ENCODE measurements at regions not wholly inside any gene's neighbourhood (a gene's known extent, or its start where the extent isn't known, plus 50 kb on each side); places are given as distances from the start of the nearest gene placed in this dataset.

GRCh38 chr12:113640837-113641236, 169.2 kb upstream of the LHX5 start:
- no peak overlapping the region for H2BK12ac ChIP-seq (ENCODE audit: low read length)
- H3K27me3 ChIP-seq (ENCODE audit: control insufficient read depth in 3 of 3, insufficient read depth in 3 of 3, low read depth in 1 of 3, low read length in 3 of 3) = peaks cover 0 to 71% (median 8%) of the 10 kb centered on the region in 3 experiments
- H3K4me2 ChIP-seq (ENCODE audit: insufficient read depth, low read length, poor library complexity, severe bottlenecking) = no peak overlapping the region
- H2BK120ac ChIP-seq (ENCODE audit: low read depth, low read length) = no peak overlapping the region
- H3K23ac ChIP-seq (ENCODE audit: low read depth, low read length, poor library complexity) = no peak overlapping the region
- peaks cover 0 to 5% of the 10 kb centered on the region in 2 donors for H3K4me1 ChIP-seq (ENCODE audit: control insufficient read depth in 2 of 2, insufficient read depth in 1 of 2, low read depth in 1 of 2, low read length in 2 of 2)
- no peaks in the 10 kb centered on the region for H3K9me3 ChIP-seq (replicated peaks in 1 of 2; ENCODE audit: control insufficient read depth in 2 of 2, insufficient read depth in 1 of 2, low read depth in 1 of 2, low read length in 2 of 2)
- DNase-seq (ENCODE audit: low spot score) = no peak
- no peak overlapping the region for H3K9ac ChIP-seq (ENCODE audit: low read depth, low read length, poor library complexity)
- no peak overlapping the region for H2BK5ac ChIP-seq (ENCODE audit: low read length)
- H2AK5ac ChIP-seq (ENCODE audit: low read depth, low read length) = no peak overlapping the region
- H3K14ac ChIP-seq (ENCODE audit: low read length) = no peak overlapping the region
- H3K79me1 ChIP-seq (ENCODE audit: low read depth, low read length) = no peaks in the 10 kb centered on the region
- H3K4me3 ChIP-seq (ENCODE audit: low read length in 2 of 2) = no peak overlapping the region
- no peak overlapping the region for H3K4ac ChIP-seq (ENCODE audit: low read length)
- no peak overlapping the region for H4K8ac ChIP-seq (ENCODE audit: low read depth, low read length)
- H2AFZ ChIP-seq (ENCODE audit: low read length) = no peak overlapping the region
- no peak overlapping the region for H3K27ac ChIP-seq (replicated peaks; ENCODE audit: low read length)
- no peaks in the 10 kb centered on the region for H3K36me3 ChIP-seq (replicated peaks in 1 of 2; ENCODE audit: control insufficient read depth in 2 of 2, insufficient read depth in 2 of 2, low read length in 2 of 2)
- H3K18ac ChIP-seq (ENCODE audit: low read length) = no peak overlapping the region
- no CpG with 5 or more reads among the region's 5 CpGs for WGBS, 2 donors (ENCODE audit: extremely low coverage in 2 of 2, insufficient read length in 2 of 2, insufficient replicate concordance in 1 of 2)
- peak overlapping the region; percentile 66 for H2BK15ac ChIP-seq (ENCODE audit: low read length)
- no peak overlapping the region for H4K91ac ChIP-seq (ENCODE audit: low read depth, low read length, poor library complexity)

GRCh38 chr12:113639474-113639873, 167.8 kb upstream of the LHX5 start:
- no peak overlapping the region for H3K4me2 ChIP-seq (ENCODE audit: insufficient read depth, low read length, poor library complexity, severe bottlenecking)
- no peak overlapping the region for H4K8ac ChIP-seq (ENCODE audit: low read depth, low read length)
- DNase-seq (ENCODE audit: low spot score) = no peak
- peaks cover 0 to 66% (median 8%) of the 10 kb centered on the region in 3 experiments for H3K27me3 ChIP-seq (ENCODE audit: control insufficient read depth in 3 of 3, insufficient read depth in 3 of 3, low read depth in 1 of 3, low read length in 3 of 3)
- no CpG with 5 or more reads among the region's 10 CpGs for WGBS, 2 donors (ENCODE audit: extremely low coverage in 2 of 2, insufficient read length in 2 of 2, insufficient replicate concordance in 1 of 2)
- no peak overlapping the region for H4K91ac ChIP-seq (ENCODE audit: low read depth, low read length, poor library complexity)
- H3K4me3 ChIP-seq (ENCODE audit: low read length in 2 of 2) = peak overlapping the region in 1 of 2 donors; percentile 8
- no peak overlapping the region for H2AK5ac ChIP-seq (ENCODE audit: low read depth, low read length)
- no peak overlapping the region for H3K18ac ChIP-seq (ENCODE audit: low read length)
- H3K4me1 ChIP-seq (ENCODE audit: control insufficient read depth in 2 of 2, insufficient read depth in 1 of 2, low read depth in 1 of 2, low read length in 2 of 2) = peaks cover 0 to 6% of the 10 kb centered on the region in 2 donors
- no peak overlapping the region for H3K14ac ChIP-seq (ENCODE audit: low read length)
- H3K9ac ChIP-seq (ENCODE audit: low read depth, low read length, poor library complexity) = no peak overlapping the region
- H3K23ac ChIP-seq (ENCODE audit: low read depth, low read length, poor library complexity) = no peak overlapping the region
- H2BK12ac ChIP-seq (ENCODE audit: low read length) = no peak overlapping the region
- H2BK5ac ChIP-seq (ENCODE audit: low read length) = no peak overlapping the region
- H3K27ac ChIP-seq (replicated peaks; ENCODE audit: low read length) = no peak overlapping the region
- H3K36me3 ChIP-seq (replicated peaks in 1 of 2; ENCODE audit: control insufficient read depth in 2 of 2, insufficient read depth in 2 of 2, low read length in 2 of 2) = no peaks in the 10 kb centered on the region
- H3K4ac ChIP-seq (ENCODE audit: low read length) = no peak overlapping the region
- H3K9me3 ChIP-seq (replicated peaks in 1 of 2; ENCODE audit: control insufficient read depth in 2 of 2, insufficient read depth in 1 of 2, low read depth in 1 of 2, low read length in 2 of 2) = no peaks in the 10 kb centered on the region
- H2AFZ ChIP-seq (ENCODE audit: low read length) = no peak overlapping the region
- no peak overlapping the region for H2BK15ac ChIP-seq (ENCODE audit: low read length)
- no peaks in the 10 kb centered on the region for H3K79me1 ChIP-seq (ENCODE audit: low read depth, low read length)
- H2BK120ac ChIP-seq (ENCODE audit: low read depth, low read length) = no peak overlapping the region

- H2AK5ac ChIP-seq (ENCODE audit: low read depth, low read length) = no peak overlapping the region
- H3K79me1 ChIP-seq (ENCODE audit: low read depth, low read length) = no peaks in the 10 kb centered on the region
- H3K9me3 ChIP-seq (replicated peaks in 1 of 2; ENCODE audit: control insufficient read depth in 2 of 2, insufficient read depth in 1 of 2, low read depth in 1 of 2, low read length in 2 of 2) = no peaks in the 10 kb centered on the region
- no peak overlapping the region for H2BK15ac ChIP-seq (ENCODE audit: low read length)
- H3K4ac ChIP-seq (ENCODE audit: low read length) = no peak overlapping the region
- H2BK12ac ChIP-seq (ENCODE audit: low read length) = no peak overlapping the region
- H3K4me2 ChIP-seq (ENCODE audit: insufficient read depth, low read length, poor library complexity, severe bottlenecking) = peak overlapping the region; percentile 43
- peaks cover 0 to 6% of the 10 kb centered on the region in 2 donors for H3K4me1 ChIP-seq (ENCODE audit: control insufficient read depth in 2 of 2, insufficient read depth in 1 of 2, low read depth in 1 of 2, low read length in 2 of 2)
- H3K9ac ChIP-seq (ENCODE audit: low read depth, low read length, poor library complexity) = no peak overlapping the region
- H2BK5ac ChIP-seq (ENCODE audit: low read length) = no peak overlapping the region
- WGBS, 2 donors (ENCODE audit: extremely low coverage in 2 of 2, insufficient read length in 2 of 2, insufficient replicate concordance in 1 of 2) = no CpG with 5 or more reads among the region's 11 CpGs
- H2AFZ ChIP-seq (ENCODE audit: low read length) = no peak overlapping the region
- no peak overlapping the region for H3K27ac ChIP-seq (replicated peaks; ENCODE audit: low read length)
- H3K23ac ChIP-seq (ENCODE audit: low read depth, low read length, poor library complexity) = no peak overlapping the region
- DNase-seq (ENCODE audit: low spot score) = peak; percentile 30
- H3K36me3 ChIP-seq (replicated peaks in 1 of 2; ENCODE audit: control insufficient read depth in 2 of 2, insufficient read depth in 2 of 2, low read length in 2 of 2) = no peaks in the 10 kb centered on the region
- no peak overlapping the region for H4K8ac ChIP-seq (ENCODE audit: low read depth, low read length)
- H4K91ac ChIP-seq (ENCODE audit: low read depth, low read length, poor library complexity) = no peak overlapping the region
- H2BK120ac ChIP-seq (ENCODE audit: low read depth, low read length) = no peak overlapping the region
- H3K18ac ChIP-seq (ENCODE audit: low read length) = peak overlapping the region; percentile 44
- H3K14ac ChIP-seq (ENCODE audit: low read length) = no peak overlapping the region
- H3K4me3 ChIP-seq (ENCODE audit: low read length in 2 of 2) = no peak overlapping the region
- H3K27me3 ChIP-seq (ENCODE audit: control insufficient read depth in 3 of 3, insufficient read depth in 3 of 3, low read depth in 1 of 3, low read length in 3 of 3) = peaks cover 0 to 61% (median 8%) of the 10 kb centered on the region in 3 experiments
Measured at GRCh38 chr12:113638460-113638775, 166.7 kb upstream of the LHX5 start.

GRCh38 chr12:113634982-113635381, 163.3 kb upstream of the LHX5 start:
- Histone ChIP-seq H3K9ac (ENCODE audit: low read depth, low read length, poor library complexity) (peak overlapping the region; percentile 22), H2BK120ac (ENCODE audit: low read depth, low read length) (no peak overlapping the region), H2AK5ac (ENCODE audit: low read depth, low read length) (peak overlapping the region; percentile 8), H3K9me3 (replicated peaks in 1 of 2; ENCODE audit: control insufficient read depth in 2 of 2, insufficient read depth in 1 of 2, low read depth in 1 of 2, low read length in 2 of 2) (peaks cover 0 to 3% of the 10 kb centered on the region in 2 donors), H3K18ac (ENCODE audit: low read length) (peak overlapping the region; percentile 77), H4K91ac (ENCODE audit: low read depth, low read length, poor library complexity) (no peak overlapping the region), H3K4me1 (ENCODE audit: control insufficient read depth in 2 of 2, insufficient read depth in 1 of 2, low read depth in 1 of 2, low read length in 2 of 2) (peaks cover 0 to 3% of the 10 kb centered on the region in 2 donors), H3K4ac (ENCODE audit: low read length) (no peak overlapping the region), H3K4me2 (ENCODE audit: insufficient read depth, low read length, poor library complexity, severe bottlenecking) (no peak overlapping the region), H3K36me3 (replicated peaks in 1 of 2; ENCODE audit: control insufficient read depth in 2 of 2, insufficient read depth in 2 of 2, low read length in 2 of 2) (no peaks in the 10 kb centered on the region), H4K8ac (ENCODE audit: low read depth, low read length) (no peak overlapping the region), H3K79me1 (ENCODE audit: low read depth, low read length) (no peaks in the 10 kb centered on the region), H3K14ac (ENCODE audit: low read length) (no peak overlapping the region), H2BK12ac (ENCODE audit: low read length) (no peak overlapping the region), H3K4me3 (ENCODE audit: low read length in 2 of 2) (no peak overlapping the region), H2BK15ac (ENCODE audit: low read length) (no peak overlapping the region), H2BK5ac (ENCODE audit: low read length) (no peak overlapping the region), H3K27me3 (ENCODE audit: control insufficient read depth in 3 of 3, insufficient read depth in 3 of 3, low read depth in 1 of 3, low read length in 3 of 3) (peaks cover 0 to 36% (median 6%) of the 10 kb centered on the region in 3 experiments), H2AFZ (ENCODE audit: low read length) (no peak overlapping the region), H3K23ac (ENCODE audit: low read depth, low read length, poor library complexity) (no peak overlapping the region), H3K27ac (replicated peaks; ENCODE audit: low read length) (no peak overlapping the region)
- DNase-seq (ENCODE audit: low spot score) = no peak
- no CpG with 5 or more reads among the region's 8 CpGs for WGBS, 2 donors (ENCODE audit: extremely low coverage in 2 of 2, insufficient read length in 2 of 2, insufficient replicate concordance in 1 of 2)
